MG63 (cell line): ENCODE measurements at regions not wholly inside any gene's neighbourhood (a gene's known extent, or its start where the extent isn't known, plus 50 kb on each side); places are given as distances from the start of the nearest gene placed in this dataset.

ENCODE experiments used
- DNase-seq: peaks from one replicate; pipeline ENCODE4 v3.0.0-alpha.2; 2020
- H3K27me3 ChIP-seq: fragments of 250-450 bp; sonication (Bioruptor Pico); 2 replicates; pipeline ENCODE4 v1.5.1; 2020; ENCODE audit warnings: mild to moderate bottlenecking, moderate library complexity
- H3K36me3 ChIP-seq: fragments of 250-450 bp; sonication (Bioruptor Pico); 2 replicates; pipeline ENCODE4 v1.5.1; 2020; ENCODE audit warnings: mild to moderate bottlenecking, moderate library complexity
- H3K4me3 ChIP-seq: fragments of 250-450 bp; sonication (Bioruptor Pico); 2 replicates; pipeline ENCODE4 v1.5.1; 2020; ENCODE audit warnings: mild to moderate bottlenecking, moderate library complexity
- H3K9me3 ChIP-seq: fragments of 250-450 bp; sonication (Bioruptor Pico); 2 replicates; pipeline ENCODE4 v1.5.1; 2020; ENCODE audit warnings: mild to moderate bottlenecking, moderate library complexity

DNA sequence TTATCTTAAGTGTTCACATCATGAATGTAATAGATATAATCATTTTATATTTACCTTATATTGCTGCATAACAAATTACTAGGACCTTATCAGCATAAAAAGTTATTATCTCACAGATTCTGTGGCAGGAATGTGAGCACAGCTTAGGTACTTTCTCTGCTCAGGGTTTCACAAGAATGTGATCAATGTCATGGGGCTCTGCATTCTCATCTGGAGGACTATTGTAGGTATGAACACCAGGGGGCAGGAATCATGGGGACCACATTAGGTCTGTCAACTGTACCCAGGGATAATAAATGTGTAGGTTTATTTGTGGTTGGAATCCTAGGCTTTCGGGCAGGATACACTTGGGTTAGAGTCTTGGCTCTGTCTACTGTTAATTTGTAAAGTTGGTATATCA is 519.2 kb downstream of the ARAP2 start:
- no peak for DNase-seq
- no peaks in the 10 kb centered on the region for H3K9me3 ChIP-seq
- no peaks in the 10 kb centered on the region for H3K27me3 ChIP-seq
- no peak overlapping the region for H3K4me3 ChIP-seq
- H3K36me3 ChIP-seq = no peaks in the 10 kb centered on the region

DNA sequence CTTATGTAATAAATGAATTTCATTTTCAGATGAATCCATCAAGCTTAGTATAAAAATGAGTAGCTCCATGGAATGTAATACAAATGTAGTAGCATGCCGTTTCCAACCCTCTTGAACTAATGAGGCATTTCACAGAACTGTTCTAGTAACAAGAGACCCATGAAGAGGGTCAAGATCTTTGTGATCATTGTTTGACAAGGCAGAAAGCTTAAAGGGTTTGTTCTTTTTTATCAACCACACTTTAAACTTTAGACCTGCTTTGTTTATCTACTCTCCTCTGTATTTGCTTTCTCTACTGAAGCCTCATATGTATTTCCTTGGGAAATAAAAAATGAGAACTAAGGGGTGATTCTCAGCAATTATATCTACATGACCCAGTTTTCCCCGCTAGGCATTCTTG is 513.9 kb downstream of the ARAP2 start:
- no peak for DNase-seq

DNA sequence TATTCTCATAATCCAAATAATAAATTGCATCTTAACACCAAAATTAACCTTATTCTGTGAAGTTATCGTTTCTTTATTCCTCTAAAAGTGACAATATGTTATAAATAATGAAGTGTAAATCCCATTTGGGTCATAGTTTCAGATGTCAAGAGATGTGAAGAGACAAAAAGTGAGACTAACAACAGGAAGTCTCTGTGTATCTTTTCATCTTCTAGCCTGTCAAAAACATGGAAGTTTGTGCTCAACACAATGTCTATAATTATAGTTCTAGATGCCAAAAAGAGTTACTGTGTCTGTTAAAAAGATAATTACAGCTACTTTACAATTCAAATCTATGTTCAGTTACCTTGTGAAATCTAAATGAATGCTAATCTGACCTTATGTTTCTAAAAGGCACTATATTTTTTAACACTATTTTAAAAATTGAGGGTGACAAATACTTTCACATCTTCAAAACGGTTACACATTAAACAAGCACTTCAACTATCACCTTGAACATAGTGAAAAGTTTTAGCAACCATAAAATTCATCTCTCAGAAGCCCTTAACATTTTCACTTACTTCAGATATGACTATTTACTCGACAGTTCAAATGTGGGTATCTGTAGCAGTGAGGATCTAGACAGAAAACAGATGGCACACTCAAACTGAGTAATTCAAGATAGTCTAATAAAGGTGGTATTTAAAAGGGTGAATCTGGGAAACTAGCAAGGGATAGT is 509.8 kb downstream of the ARAP2 start:
- Histone ChIP-seq H3K4me3 (no peak overlapping the region), H3K36me3 (no peaks in the 10 kb centered on the region), H3K9me3 (no peaks in the 10 kb centered on the region), H3K27me3 (no peaks in the 10 kb centered on the region)
- DNase-seq = no peak

More for the DNA sequence above, 513.9 kb downstream of the ARAP2 start:
- Histone ChIP-seq H3K27me3 (no peaks in the 10 kb centered on the region), H3K9me3 (no peaks in the 10 kb centered on the region), H3K4me3 (no peak overlapping the region), H3K36me3 (no peaks in the 10 kb centered on the region)

DNA sequence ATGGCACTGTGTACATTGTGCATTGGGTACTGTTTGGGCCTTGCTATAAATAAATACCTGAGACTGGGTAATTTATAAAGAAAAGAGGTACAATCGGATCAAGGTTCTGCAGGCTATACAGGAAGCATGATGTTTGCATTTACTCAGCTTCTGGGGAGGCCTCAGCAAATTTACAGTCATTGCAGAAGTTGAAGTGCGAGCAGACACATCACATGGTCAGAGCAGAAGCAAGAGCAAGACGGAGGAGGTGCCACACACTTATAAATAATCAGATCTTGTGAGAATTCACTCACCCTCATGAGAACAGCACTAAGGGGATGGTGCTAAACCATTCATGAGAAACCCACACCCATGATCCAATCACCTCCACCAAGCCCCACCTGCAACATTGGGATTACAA is 505.0 kb downstream of the ARAP2 start:
- Histone ChIP-seq H3K27me3 (no peaks in the 10 kb centered on the region), H3K4me3 (no peak overlapping the region), H3K9me3 (no peaks in the 10 kb centered on the region), H3K36me3 (no peaks in the 10 kb centered on the region)
- DNase-seq = no peak

DNA sequence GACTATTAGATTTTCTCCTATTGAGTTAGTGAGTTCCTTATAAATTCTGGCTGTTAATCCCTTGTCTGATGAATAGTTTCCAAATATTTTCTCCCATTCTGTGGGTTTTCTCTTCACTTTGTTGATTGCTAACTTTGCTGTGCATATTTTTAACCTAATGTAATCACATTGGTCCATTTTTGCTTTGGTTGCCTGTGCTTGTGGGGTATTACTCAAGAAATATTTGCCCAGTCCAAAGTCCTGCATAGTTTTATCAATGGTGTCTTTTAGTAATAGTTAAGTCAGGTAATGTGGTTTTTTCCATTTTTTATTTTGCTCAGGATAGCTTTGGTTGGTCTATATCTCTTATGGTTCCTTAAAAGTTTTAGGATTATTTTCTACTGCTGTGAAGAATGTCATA is 490.3 kb downstream of the ARAP2 start:
- DNase-seq = no peak
- no peaks in the 10 kb centered on the region for H3K36me3 ChIP-seq
- no peak overlapping the region for H3K4me3 ChIP-seq
- no peaks in the 10 kb centered on the region for H3K9me3 ChIP-seq
- no peaks in the 10 kb centered on the region for H3K27me3 ChIP-seq

DNA sequence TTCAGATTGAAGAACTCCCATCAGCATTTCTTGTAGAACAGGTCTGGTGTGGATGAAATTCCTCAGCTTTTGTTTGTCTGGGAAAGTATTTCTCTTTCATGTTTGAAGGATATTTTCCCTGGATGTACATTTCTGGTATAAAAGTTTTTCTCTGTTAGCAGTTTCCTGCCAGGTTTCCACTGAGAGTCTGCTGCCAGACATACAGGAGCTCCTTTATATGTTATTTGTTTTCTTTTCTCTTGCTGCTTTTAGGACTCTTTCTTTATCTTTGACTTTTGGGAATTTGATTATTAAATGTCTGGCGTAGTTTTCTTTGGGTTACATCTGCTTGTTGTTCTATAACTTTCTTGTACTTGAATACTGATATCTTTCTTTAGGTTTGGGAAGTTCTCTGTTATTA is 486.5 kb downstream of the ARAP2 start:
- Histone ChIP-seq H3K9me3 (no peaks in the 10 kb centered on the region), H3K36me3 (no peaks in the 10 kb centered on the region), H3K27me3 (no peaks in the 10 kb centered on the region), H3K4me3 (no peak overlapping the region)
- no peak for DNase-seq

DNA sequence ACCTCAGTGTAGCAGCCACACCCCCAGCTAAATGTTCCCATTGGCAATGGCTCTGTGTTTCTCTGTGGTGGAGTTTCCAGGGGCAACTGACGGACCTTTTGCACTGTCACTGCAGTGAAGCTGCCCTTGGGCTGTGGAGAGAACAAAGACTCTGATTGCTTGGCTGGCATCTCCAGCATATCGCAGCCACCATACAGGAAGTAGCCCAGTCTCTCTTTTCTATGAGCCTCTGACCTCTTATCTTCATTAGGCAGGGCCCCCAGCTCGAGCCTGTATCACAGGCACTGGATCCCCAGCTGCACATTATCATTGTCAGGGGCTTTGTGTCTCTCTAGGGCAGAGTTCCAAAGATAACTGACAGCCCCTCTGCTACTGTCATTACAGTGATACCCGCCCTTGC is 483.5 kb downstream of the ARAP2 start:
- H3K4me3 ChIP-seq = no peak overlapping the region
- no peak for DNase-seq
- H3K27me3 ChIP-seq = no peaks in the 10 kb centered on the region
- no peaks in the 10 kb centered on the region for H3K9me3 ChIP-seq
- no peaks in the 10 kb centered on the region for H3K36me3 ChIP-seq

DNA sequence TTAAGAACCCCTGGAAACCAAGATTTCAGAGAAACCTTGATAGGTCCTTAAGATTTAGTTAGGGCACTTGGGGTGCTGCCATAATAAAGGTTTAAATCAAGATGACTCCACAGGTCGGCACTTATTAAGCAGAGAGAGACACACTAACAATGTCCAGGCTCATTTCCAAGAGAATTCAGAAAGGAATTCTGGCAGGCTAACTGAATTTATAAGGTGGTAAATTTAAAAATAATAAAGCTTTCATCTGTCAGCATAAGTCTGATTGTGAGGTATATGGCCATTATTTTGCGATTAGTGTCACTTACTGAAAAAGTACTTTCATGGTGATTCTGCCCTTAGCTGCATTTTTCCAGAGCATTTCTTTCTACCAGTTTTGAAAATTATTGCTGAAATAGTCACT is 472.7 kb downstream of the ARAP2 start:
- H3K36me3 ChIP-seq = no peaks in the 10 kb centered on the region
- no peaks in the 10 kb centered on the region for H3K9me3 ChIP-seq
- H3K27me3 ChIP-seq = no peaks in the 10 kb centered on the region
- DNase-seq = no peak
- H3K4me3 ChIP-seq = no peak overlapping the region

DNA sequence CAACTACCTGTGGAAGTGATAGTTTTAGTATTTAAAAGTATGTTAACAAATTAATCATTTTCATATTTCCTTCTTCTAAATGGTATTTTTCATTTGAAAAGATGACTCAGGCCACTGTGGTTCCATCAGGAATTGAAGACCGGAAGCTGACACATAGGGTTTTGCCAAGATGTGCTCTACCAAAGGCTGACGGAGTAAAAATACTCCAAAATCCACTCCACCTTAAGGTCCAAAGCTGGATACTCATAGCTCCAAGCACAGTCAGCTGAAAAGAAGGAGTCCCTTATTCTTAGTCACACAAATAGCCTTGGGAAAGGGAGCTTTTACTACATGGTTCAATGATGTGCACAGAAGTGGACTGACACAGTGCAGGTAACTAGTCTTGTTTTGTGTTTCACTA is 472.0 kb downstream of the ARAP2 start:
- no peaks in the 10 kb centered on the region for H3K9me3 ChIP-seq
- H3K4me3 ChIP-seq = no peak overlapping the region
- no peak for DNase-seq
- no peaks in the 10 kb centered on the region for H3K27me3 ChIP-seq
- no peaks in the 10 kb centered on the region for H3K36me3 ChIP-seq

DNA sequence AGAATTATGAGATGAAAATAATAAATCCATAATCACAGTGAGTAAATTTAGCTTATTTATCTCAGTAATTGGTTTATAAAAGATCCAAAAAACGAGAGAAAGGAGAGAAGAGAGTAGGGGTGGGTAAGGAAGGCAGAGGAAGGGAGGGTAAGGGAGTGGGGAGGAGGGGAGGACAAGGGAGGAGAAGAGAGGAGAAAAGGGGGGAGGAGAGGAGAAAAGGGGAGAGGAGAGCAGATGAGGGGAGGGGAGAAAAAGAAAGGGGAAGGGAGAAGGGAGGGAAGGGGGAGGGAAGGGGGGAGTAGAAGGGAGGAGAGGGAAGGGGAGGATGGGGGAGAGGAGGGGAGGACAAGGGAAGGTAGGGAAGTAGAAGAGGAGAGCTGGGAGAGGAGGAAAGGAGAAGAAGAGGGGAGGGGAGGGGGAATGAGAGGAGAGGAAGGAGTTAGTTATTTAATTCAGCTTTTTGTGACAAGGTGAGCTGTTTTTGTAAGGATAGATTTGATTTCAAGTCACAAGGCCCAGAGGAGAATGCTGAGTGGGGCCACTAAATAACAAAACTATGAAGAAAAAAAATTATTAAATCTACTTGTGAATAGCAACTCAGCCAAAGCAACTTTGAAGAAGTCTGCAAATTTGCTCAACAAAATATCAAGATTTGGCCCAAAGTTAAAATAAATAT is 454.3 kb downstream of the ARAP2 start:
- no peak overlapping the region for H3K4me3 ChIP-seq
- no peaks in the 10 kb centered on the region for H3K36me3 ChIP-seq
- DNase-seq = no peak
- H3K27me3 ChIP-seq = no peaks in the 10 kb centered on the region
- no peaks in the 10 kb centered on the region for H3K9me3 ChIP-seq

DNA sequence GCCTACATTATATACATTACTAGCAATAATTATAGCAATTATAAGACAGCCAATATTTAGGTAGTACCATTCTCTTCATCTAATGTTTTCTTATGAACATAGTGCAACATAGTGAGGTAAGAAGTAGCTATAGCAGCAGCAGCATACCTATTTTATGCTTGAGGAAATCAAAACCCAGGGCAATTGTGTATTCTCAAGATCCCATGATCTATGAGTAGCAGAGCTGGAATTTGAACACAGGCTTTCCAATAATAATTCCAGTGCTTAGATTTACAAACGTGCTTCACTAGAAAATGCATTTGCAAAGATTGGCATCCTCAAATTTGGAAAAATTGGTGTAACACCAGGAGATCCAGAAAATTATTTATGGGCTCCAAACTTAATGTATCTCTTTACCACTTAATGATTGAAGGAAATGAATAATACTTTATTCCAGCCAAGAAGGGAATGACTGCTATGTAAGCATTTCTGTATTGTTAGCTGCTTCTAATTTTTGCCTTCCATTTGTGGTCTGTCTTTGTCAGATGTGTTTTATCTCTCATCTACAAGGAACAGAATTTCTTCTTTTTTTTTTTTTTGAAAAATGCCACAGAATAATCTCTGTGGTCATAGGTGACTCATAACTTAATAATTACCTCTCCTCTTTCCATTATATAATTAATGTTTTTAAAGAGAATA is 451.1 kb downstream of the ARAP2 start:
- Histone ChIP-seq H3K4me3 (no peak overlapping the region), H3K36me3 (no peaks in the 10 kb centered on the region), H3K27me3 (no peaks in the 10 kb centered on the region), H3K9me3 (no peaks in the 10 kb centered on the region)
- no peak for DNase-seq

DNA sequence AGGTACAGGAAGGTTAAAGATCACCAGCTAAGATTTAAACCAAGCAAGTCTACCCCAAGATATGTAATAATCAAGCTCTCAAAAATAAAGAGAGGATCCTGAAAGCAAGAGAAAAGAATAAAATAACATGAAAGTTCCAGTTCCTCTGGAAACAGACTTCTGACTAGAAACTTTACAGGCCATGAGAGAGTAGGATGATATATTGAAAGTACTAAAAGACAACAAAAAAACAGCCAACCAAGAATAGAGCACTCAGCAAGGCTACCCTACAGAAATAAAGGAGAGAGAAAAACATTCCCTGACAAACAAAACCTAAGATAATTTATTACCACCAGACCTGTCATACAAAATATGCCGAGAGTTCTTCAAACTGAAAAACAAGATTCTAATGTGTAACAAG is 450.5 kb downstream of the ARAP2 start:
- Histone ChIP-seq H3K36me3 (no peaks in the 10 kb centered on the region), H3K27me3 (no peaks in the 10 kb centered on the region), H3K4me3 (no peak overlapping the region), H3K9me3 (no peaks in the 10 kb centered on the region)
- DNase-seq = no peak

DNA sequence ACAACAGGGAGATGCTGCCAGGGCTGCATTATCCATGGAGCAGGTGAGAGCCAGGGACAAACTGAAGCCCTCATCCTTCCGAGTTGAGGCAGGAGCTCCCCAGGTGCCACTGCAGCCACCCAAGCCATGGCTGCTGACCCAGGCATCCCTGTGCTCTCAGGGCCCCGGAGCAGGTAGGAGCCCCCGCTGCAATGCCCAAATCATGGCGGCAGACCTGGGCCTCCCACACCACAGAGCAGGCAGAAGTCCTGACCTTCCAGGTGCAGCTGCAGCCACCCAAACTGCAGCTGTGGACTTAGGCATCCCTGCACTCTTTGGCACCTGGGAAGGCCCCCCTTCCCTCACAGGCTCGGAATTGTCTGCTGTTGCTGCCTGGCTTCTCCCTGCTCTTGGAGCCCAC is 443.6 kb downstream of the ARAP2 start:
- no peaks in the 10 kb centered on the region for H3K9me3 ChIP-seq
- no peak overlapping the region for H3K4me3 ChIP-seq
- H3K27me3 ChIP-seq = no peaks in the 10 kb centered on the region
- DNase-seq = no peak
- no peaks in the 10 kb centered on the region for H3K36me3 ChIP-seq

DNA sequence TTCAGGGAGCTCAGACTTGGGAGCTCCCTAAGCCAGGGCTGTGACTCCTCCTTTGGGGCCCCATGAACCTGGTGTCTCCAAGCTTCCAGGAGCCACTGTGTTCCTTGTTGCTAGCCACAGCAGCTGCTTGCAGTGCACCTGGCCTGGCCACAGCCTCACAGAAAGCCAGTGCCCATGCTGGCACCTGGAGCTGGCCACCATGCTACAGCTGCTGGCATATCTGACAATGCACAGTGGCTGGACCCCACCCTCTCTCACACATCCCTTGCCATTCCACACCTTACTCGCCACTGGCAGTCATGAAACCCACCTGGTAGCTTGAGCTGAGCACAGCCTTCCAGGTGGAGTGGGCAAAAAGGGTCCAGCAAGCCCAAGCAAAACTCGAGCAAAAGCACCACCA is 441.7 kb downstream of the ARAP2 start:
- Histone ChIP-seq H3K4me3 (no peak overlapping the region), H3K9me3 (no peaks in the 10 kb centered on the region), H3K27me3 (no peaks in the 10 kb centered on the region), H3K36me3 (no peaks in the 10 kb centered on the region)
- DNase-seq = no peak

DNA sequence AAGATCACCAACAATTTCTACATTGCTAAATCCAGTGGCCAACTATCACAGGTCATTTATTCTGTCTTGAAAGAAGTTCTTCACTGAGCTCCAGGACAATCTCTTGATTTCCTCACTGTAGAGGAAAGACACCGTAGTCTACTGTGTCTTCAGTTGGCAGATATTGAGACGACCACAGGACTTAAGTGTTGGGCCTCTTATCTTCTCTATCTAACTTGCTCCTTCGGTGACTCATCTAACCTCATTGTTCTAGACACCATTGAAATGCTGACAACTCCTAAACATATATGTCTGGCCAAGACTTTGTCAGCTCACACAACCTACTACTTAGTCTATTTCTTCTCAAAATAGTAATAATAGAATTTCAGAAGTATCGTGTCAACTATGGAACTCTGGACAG is 425.8 kb downstream of the ARAP2 start:
- H3K4me3 ChIP-seq = no peak overlapping the region
- no peak for DNase-seq
- no peaks in the 10 kb centered on the region for H3K36me3 ChIP-seq
- no peaks in the 10 kb centered on the region for H3K27me3 ChIP-seq
- H3K9me3 ChIP-seq = no peaks in the 10 kb centered on the region

DNA sequence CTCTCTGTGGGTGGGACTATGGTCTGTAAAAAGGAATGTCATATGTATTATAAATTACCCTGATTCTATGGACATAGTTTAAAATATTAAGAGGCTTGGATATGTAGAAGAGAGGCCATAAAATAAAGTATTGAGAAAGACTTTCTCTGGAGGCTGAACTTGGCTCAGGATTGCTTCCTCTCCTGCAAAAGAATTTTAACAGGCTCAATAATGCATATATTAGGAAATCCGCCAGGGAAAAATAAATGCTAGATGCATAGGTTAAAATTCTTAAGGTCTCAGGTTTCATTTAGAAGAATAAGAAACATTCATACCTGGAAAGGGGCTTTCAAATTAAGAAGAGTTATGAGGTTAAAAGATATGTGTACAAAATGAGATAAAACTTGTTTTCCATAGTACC is 424.3 kb downstream of the ARAP2 start:
- DNase-seq = no peak
- Histone ChIP-seq H3K4me3 (no peak overlapping the region), H3K27me3 (no peaks in the 10 kb centered on the region), H3K9me3 (no peaks in the 10 kb centered on the region), H3K36me3 (no peaks in the 10 kb centered on the region)

DNA sequence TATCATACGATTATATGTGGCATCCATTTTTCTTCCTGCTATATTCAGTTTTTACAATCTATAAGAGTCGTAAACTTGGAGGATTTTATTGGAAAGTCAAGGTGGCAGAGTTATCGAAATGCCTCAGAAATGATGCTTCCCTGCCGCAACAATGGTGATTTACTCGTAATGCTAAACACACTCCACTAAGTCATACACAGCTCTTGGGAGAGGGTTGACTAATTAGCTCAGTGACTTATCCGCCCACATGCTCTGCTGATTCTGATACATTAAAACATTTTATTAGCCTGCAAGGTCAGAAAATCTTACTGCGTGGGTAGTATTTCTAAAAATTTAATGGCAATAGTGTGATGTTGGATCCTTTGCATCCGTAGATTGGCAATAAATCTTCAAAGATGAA is 420.1 kb downstream of the ARAP2 start:
- Histone ChIP-seq H3K4me3 (no peak overlapping the region), H3K36me3 (no peaks in the 10 kb centered on the region), H3K9me3 (no peaks in the 10 kb centered on the region), H3K27me3 (no peaks in the 10 kb centered on the region)
- DNase-seq = no peak

DNA sequence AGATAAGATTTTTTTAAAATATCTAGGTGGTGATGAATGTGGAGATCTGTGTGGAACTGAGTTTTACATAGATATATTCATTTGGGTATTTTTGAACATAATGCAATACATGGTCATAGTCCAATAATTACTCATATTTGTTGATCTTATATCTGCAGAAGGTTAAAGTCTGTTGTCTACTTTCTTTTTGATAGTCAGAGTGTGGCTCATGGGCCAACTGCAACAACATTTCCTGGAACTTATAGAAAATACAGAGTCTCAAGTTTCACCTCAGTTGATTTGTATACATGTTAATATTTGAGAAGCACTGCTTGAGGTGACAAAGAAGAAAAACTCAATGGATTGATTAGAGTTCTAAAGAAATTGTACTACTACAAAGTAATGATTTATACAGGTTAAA is 408.4 kb downstream of the ARAP2 start:
- Histone ChIP-seq H3K27me3 (no peaks in the 10 kb centered on the region), H3K9me3 (no peaks in the 10 kb centered on the region), H3K36me3 (no peaks in the 10 kb centered on the region), H3K4me3 (no peak overlapping the region)
- DNase-seq = no peak
